Cardiac septum (tissue), 1 donor: ENCODE measurements at regions not wholly inside any gene's neighbourhood (a gene's known extent, or its start where the extent isn't known, plus 50 kb on each side); places are given as distances from the start of the nearest gene placed in this dataset.
A peak's percentile ranks its signal among the peaks of the same experiment; 100 is the strongest.

ENCODE experiments used
- DNase-seq: peaks from one replicate; pipeline ENCODE4 v3.0.0-alpha.2; 2020; ENCODE audit warnings: low spot score
- intact Hi-C: fragments of 100-400 bp; cut with DNase I; formaldehyde crosslinking; loops from one replicate; pipeline ENCODE4 v1.14.0; 2022
- donor health status: DM: no; HTN: no; CAD: no.

DNA sequence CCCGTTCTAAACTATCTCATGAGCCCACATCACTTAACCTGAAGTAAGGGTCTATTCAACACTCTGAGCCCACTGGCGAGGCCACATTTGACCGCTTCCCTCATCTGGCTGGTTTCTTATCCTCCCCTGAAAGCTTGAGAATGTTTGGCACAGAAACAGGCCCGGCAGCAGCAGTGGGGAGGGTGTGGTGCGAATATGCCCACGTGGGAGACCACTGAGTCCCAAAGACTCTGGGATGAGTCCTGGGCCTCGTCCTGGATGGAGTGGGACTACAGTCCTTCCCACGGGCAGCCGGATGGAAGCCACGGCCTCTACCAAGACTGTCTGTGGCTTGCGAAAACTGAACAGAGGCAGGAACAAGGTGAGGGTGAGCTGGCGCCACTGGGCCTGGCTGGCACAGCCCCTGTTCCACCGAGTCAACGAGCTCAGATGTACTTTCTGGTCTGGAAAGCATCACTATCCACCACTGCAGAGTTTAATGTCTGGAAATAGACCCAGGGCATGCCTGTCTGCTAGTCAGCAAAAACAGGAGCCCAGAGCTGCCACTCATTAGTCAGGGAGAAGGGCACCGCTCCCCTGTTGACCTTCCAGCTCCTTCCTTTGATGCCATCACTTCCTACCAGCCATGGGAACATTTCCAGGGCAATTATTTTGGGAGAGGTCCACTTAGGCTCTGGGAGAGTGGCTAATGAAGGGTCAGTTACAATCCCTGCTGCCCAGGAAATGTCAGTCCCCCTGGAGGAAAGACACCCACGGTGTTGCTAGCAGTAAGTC lies 386.6 kb downstream of the MATN1 start:
- DNase-seq, result no peak

DNA sequence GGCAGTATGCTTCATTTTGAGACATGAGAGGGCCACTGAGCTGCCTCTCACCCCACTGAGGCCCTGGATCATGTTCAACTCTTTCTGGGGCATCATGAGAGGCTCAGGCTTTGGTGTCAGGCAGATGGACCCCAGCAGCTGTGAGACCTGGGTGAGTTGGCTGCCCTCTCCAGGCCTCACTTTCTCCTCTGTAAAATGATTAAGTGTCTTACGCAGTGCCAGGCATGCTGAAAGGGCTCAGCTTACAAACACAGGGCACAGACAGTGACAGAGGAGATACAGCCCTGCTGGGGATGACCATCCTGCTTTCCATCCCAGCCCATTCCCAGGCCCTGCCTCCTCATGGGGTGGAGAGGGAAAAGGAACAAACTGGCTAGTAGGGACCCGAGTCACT lies 387.4 kb downstream of the MATN1 start:
- no peak for DNase-seq
- intact Hi-C loops, result no loop called here

More for the DNA sequence above, 386.6 kb downstream of the MATN1 start:
- intact Hi-C loops, result no loop called here

DNA sequence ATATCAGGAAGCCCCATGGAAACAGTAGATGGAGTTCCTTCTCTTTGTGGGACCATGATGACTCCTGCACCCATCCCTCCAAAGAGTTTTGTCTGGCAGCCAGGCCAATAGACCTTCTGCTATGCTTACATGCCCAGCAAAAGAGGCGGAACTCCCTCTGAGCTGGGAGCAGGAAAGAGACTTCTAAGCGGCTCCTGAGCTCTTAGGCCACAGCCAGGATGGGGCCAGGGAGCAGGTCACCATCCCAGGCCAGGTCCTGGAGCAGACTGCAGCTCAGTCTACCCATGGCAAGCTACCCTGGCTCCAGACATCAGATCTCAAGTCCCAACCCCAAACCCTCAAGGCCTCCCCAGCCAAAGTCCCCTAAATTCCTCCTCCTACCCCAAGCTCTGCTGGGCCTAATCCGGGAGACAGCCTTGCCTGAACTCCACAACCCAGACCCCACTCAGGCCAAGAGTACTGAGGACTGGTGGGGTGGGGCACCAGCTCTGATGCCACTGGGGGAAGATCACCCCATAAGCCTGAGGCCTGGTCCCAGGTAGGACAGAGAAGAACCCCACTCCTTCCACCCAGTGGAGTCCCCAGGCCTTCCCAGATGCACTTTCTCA lies 387.9 kb downstream of the MATN1 start:
- DNase-seq, result no peak
- intact Hi-C loops, result no loop called here

DNA sequence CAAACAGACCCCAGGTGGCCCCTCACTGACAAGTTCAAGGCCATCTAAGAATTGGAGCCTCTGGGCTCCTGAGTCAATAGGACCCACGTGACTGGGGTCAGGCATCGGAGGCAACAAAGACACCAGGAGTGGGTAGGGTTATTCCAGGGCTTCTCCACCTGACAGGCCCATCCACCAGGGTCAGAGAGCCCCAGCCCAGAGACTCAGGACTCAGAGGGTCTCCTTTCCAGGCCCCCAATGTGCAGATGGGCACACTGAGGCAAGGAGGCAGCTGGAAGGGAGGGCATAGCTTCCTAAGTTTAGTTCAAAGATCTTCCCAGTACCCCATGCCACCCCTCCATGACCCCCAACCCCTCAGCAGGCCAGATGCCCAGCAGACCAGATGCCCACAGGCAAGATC lies 388.6 kb downstream of the MATN1 start:
- no peak for DNase-seq
- intact Hi-C loops, result no loop called here

GRCh38 chr1:30332116-30333094 lies 391.0 kb downstream of the MATN1 start:
- DNase-seq, result peak; percentile 29
- intact Hi-C loops, result no loop called here

DNA sequence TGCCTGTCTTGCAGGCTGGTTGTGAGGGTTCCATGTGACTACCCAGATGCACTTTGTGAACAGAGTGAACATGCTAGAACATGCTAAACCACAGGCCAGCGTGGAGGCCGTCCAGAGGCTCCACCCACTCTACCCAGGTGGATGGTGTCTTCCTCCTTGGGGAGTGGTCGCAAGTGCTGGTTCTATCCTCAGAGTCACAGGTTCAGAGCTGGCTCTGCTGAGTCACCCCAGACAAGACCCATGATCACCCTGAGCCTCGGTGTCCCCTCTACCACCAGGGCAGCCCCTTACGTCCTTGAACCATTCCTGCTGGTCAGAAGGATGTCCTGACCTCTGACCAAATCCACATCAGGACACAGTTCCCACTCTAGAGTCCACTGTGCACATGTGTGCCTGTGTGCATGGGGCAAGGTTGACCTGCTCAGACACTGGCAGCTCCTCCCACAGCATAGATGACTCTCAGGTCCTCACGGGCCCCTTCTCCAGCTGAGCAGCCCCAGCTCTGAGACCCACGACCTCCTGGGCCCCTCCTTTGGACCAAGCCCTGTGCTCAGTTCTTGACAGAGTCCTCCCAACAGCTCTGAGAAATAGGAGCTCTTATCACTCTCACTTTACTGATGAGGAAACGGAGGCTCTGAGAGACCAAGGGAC lies 391.8 kb downstream of the MATN1 start:
- DNase-seq, result peak; percentile 55
- intact Hi-C loops, result no loop called here

DNA sequence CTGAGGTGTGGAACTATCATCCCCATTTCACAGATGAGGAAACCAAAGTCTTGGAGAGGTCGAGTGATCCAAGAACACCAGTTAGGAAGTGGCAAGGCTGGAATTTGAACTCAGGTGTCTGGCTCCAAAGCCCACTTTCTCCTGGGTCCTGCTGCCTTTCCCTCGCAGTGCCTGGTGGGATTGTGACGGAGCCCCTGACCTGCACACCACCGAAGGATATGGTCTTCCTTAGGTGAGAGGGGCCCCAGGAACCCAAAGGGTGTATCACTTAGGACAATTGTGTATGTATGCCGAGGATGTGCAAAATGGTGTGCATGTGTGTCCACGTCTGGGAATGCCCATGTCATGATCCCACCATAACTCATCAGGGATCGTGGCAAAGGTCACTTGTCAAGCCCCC lies 392.7 kb downstream of the MATN1 start:
- intact Hi-C loops, result no loop called here
- DNase-seq, result peak; percentile 54

DNA sequence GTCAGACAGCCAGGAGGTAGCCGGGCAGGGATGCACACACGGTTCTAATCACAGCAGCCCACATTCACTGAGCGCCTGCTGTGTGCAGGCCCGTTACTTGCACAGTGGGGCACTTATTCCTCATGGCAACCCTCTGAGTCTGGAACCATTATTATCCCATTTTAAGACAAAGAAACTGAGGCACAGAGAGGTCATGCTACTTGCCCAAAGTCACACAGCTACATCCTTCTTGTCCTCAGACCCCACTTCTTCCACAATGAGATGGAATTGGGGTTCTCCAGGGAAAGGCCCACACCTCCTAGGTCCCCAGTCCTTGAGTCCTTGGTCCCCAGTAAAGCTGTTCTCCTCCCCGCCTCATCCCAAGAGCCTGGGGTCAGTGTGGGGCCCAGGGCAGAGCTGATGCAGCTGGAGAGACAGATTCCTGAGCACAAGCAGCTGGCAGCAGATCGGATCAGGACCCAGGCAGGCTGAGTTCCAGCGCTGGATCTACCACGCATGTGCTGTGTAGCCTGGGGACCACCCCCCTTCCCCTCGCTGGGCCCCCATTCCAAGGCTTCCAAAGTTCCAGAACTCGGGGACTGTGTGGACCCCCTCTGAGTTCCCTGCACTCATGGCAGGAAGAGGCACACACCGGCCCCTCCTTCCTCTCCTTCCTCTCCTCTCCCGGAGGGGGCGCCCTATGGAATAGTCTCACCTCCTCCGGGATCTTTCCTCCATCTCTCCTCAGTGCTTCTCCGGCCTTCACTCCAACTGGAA lies 393.4 kb downstream of the MATN1 start:
- DNase-seq, result no peak
- intact Hi-C loops, result no loop called here

DNA sequence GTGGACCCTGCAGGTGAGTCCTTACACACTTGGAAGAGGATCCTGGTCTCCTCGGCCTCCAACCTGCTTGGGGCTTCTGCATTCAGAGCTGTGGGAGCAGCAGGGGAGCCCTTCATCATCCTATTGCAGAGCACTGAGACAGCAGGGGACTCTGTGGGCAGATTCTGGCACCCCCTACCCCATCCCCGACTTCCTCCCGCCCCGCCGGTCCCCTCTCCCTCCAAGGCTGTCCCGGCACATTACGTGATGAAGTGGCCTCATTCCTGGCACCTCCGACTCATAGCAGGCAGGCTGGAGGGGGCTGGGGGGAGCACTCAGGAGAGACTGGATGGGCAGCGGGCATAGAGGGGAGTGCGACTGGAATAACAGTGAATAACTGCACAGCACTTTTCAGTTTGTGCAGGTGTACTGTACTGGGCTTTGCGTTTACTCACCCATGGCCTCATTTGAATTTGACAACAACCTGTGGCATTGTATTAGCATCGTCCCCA lies 394.1 kb downstream of the MATN1 start:
- DNase-seq, result no peak

GRCh38 chr1:30328401-30329262 lies 394.8 kb downstream of the MATN1 start:
- DNase-seq, result peak; percentile 57
- intact Hi-C loops, result no loop called here

More for the DNA sequence above, 394.1 kb downstream of the MATN1 start:
- intact Hi-C loops, result no loop called here

DNA sequence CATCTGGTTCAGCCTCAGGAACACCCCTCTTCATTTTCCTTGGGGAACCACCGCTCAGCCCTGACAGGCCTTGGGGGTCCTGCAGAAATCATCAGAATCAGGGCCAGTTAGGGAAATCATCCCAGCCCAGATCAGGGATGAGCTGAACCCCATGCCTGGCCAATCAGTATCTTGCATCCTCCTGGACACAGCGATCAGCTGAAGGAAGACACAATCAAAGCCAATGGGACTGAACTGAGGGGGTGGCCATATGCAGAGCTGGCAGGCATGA lies 395.4 kb downstream of the MATN1 start:
- intact Hi-C loops, result no loop called here
- DNase-seq, result peak; percentile 36

DNA sequence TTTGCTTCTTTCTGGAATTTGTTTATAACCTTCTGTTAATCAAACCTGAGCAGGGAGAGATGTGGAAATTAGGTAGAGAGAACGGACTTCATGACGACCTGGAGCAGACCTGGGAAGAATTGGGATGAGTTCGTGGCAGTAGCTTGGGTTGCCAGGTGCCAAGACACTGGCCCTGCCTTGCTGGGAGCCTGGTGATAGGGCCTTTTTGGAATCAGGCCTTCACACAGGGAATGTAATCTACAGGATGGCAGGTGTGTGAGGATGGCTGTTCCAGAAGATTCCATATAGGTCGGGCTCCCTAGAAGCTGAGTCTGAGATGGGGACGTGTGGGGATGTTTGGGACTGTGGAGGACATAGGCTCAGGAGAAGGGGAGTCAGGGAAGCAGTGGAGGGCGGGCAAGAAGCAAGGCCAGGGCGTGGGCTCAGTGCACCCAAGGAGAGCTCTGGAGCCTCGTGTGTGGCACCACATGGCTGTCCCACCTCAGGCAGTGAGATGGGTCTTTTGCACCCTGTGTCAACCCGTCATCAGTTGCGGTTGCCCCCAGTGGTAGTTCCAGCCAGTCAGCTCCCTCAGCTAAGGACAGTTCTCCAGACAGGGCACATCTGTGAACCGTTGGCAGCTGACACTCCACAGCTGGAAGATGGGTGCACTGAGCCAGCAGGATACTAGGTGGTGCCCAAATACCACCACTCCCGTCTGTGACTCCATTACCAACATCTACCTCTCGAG lies 395.9 kb downstream of the MATN1 start:
- intact Hi-C loops, result no loop called here

GRCh38 chr1:30325999-30326398 lies 397.4 kb downstream of the MATN1 start:
- intact Hi-C loops, result no loop called here
- peak; percentile 56 for DNase-seq

More for the DNA sequence above, 395.9 kb downstream of the MATN1 start:
- peak; percentile 27 for DNase-seq

DNA sequence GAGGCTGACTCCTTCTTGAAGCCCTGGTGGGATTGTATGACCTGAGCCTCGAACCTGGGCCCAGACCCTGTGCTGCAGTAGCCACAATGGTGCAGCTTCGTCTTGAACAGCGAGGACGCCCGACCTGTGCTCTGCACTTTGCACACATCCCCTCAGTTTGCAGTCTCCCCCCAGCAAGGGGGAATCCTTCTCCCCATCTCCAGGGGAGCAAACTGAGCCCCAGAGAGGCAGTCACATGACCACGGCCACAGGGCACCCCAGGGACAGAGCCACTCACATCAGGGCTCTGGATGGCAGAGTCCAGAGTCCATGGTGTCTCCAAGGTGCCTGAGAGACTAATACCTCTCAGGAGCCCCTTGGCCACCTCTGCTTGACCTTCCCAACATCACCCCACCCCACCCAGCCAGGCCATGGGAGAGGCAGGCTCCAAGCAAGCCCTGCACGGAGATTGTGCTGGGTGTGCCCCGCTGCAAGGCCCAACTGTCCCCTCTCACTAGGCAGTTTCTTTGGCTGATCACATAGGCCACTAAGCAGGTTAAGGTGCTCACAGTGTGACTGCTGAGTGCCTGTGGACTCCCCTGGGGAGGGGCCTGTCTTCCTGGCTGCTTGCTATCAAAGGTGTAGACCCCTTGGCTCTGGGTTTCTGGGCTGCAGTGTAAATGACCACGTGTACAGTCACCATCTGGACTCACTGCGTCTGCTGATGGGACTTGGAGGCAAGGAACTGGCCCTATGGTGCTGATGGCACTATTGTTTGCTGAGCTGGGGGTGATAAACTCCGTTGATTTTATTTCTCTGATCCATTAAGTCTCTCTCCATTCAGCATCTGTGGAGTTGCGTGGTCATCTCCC lies 398.1 kb downstream of the MATN1 start:
- intact Hi-C loops, result no loop called here
- peak; percentile 35 for DNase-seq

- intact Hi-C loops, result no loop called here
- peak; percentile 50 for DNase-seq
Observed at GRCh38 chr1:30324251-30325084, 398.9 kb downstream of the MATN1 start.

DNA sequence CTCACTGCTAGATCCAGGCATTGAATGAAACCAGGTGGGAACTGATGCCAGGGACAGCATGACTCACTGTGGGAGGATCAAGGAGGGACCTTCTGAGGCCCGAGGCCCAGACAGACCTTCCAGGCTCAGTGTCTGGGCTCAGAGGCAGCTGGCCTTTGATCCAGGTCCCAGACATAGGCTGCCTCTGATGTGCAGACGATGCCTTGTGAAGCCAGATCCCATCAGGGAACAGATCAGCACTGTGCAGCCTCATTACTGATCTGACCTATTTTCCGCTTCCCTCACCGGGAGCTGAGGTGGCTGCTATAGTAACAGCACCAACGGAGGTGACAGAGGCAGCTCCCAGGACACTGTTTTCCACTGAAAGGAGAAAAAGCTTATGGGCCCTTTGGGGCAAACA lies 399.5 kb downstream of the MATN1 start:
- no peak for DNase-seq
- intact Hi-C loops, result no loop called here
